ENCODE measurements at regions not wholly inside any gene's neighbourhood (a gene's known extent, or its start where the extent isn't known, plus 50 kb on each side); places are given as distances from the start of the nearest gene placed in this dataset.

- peak; percentile 91 for DNase-seq (ENCODE audit: low read depth)
- POLR2A ChIA-PET: interaction anchor here (1.6 kb wide), 1 partner anchor 126 kb away, joined by 4 read pairs; no protein-coding TSS in a partner anchor
- CTCF ChIA-PET: interaction anchor here (1.2 to 2.0 kb wide), 2 partner anchors 11 to 112 kb away, joined by 4 to 6 read pairs; no protein-coding TSS in a partner anchor
- H3K27me3 ChIP-seq (ENCODE audit: control insufficient read depth, insufficient read depth, low read length): no peaks in the 10 kb centered on the region
- H3K36me3 ChIP-seq (ENCODE audit: control insufficient read depth, insufficient read depth, low read length): no peaks in the 10 kb centered on the region
- H3K4me3 ChIP-seq (ENCODE audit: low read depth, low read length): no peak overlapping the region
- peak; percentile 15; the same call in 1 of the 2 replicates for TF ChIP-seq CTCF (IDR thresholded peaks at IDR 0.05; ENCODE audit: insufficient read depth, low read depth, low read length)
Observed at GRCh38 chr14:51395361-51395849, 155.4 kb downstream of the TMX1 start.

- DNase-seq (ENCODE audit: low read depth): peak; percentile 96
- Histone ChIP-seq H3K27me3 (ENCODE audit: control insufficient read depth, insufficient read depth, low read length) (no peaks in the 10 kb centered on the region), H3K36me3 (ENCODE audit: control insufficient read depth, insufficient read depth, low read length) (no peaks in the 10 kb centered on the region), H3K4me3 (ENCODE audit: low read depth, low read length) (no peak overlapping the region)
- POLR2A ChIA-PET: interaction anchor here (0.7 kb wide), 1 partner anchor 208 kb away, joined by 4 read pairs; no protein-coding TSS in a partner anchor
- CTCF ChIA-PET: interaction anchor here (0.9 to 1.2 kb wide), 2 partner anchors 18 to 64 kb away, joined by 3 to 4 read pairs; no protein-coding TSS in a partner anchor
- TF ChIP-seq CTCF (IDR thresholded peaks at IDR 0.05; ENCODE audit: insufficient read depth, low read depth, low read length): no peak
Observed at GRCh38 chr14:51396222-51396815, 156.3 kb downstream of the TMX1 start.

- POLR2A ChIA-PET: no interaction called here
- CTCF ChIA-PET: interaction anchor here (1.0 to 1.3 kb wide), 2 partner anchors 30 to 80 kb away, joined by 3 to 5 read pairs; no protein-coding TSS in a partner anchor
Observed at GRCh38 chr14:51398898-51399297, 158.9 kb downstream of the TMX1 start.

GRCh38 chr14:51400139-51400538 is 160.1 kb downstream of the TMX1 start:
- ChIA-PET POLR2A (no interaction called here), CTCF (no interaction called here)
- no peaks in the 10 kb centered on the region for H3K36me3 ChIP-seq (ENCODE audit: control insufficient read depth, insufficient read depth, low read length)

More at GRCh38 chr14:51398898-51399297, 158.9 kb downstream of the TMX1 start:
- 0 out of 2 replicates have a peak, but pooled peaks have one; percentile 10 for TF ChIP-seq CTCF (IDR thresholded peaks at IDR 0.05; ENCODE audit: insufficient read depth, low read depth, low read length)
- H3K4me3 ChIP-seq (ENCODE audit: low read depth, low read length): no peak overlapping the region
- H3K36me3 ChIP-seq (ENCODE audit: control insufficient read depth, insufficient read depth, low read length): no peaks in the 10 kb centered on the region
- no peaks in the 10 kb centered on the region for H3K27me3 ChIP-seq (ENCODE audit: control insufficient read depth, insufficient read depth, low read length)
- peak; percentile 59 for DNase-seq (ENCODE audit: low read depth)

More at GRCh38 chr14:51400139-51400538, 160.1 kb downstream of the TMX1 start:
- Histone ChIP-seq H3K4me3 (ENCODE audit: low read depth, low read length) (no peak overlapping the region), H3K27me3 (ENCODE audit: control insufficient read depth, insufficient read depth, low read length) (no peaks in the 10 kb centered on the region)
- DNase-seq (ENCODE audit: low read depth): no peak
- no peak for TF ChIP-seq CTCF (IDR thresholded peaks at IDR 0.05; ENCODE audit: insufficient read depth, low read depth, low read length)

All from BJ (cell line).